Astrocyte (in vitro differentiated cells and primary cell): ENCODE measurements at regions not wholly inside any gene's neighbourhood (a gene's known extent, or its start where the extent isn't known, plus 50 kb on each side); places are given as distances from the start of the nearest gene placed in this dataset.

Experiments used
- DNase-seq: peaks from one replicate; pipeline ENCODE4 v3.0.0-alpha.2; 2010; ENCODE audit warnings: low read depth
- FAIRE-seq: peaks from 2 replicates; lab custom pipeline; 2011; peaks lifted over from hg19 to GRCh38; lab: Jason Lieb, UNC
- H2AFZ ChIP-seq: 2 replicates; pipeline ENCODE4 v1.6.0; 2012; ENCODE audit warnings: low read depth, low read length, inconsistent platforms
- H3K27ac ChIP-seq: 2 replicates; pipeline ENCODE4 v1.5.1; 2011; ENCODE audit warnings: low read depth, low read length, inconsistent platforms
- H3K27me3 ChIP-seq: 2 replicates; pipeline ENCODE4 v1.6.0; 2011; ENCODE audit warnings: low read length, inconsistent platforms; ENCODE audit not compliant: insufficient read depth
- H3K36me3 ChIP-seq: 2 replicates; pipeline ENCODE4 v1.5.1; 2011; ENCODE audit warnings: low read length, inconsistent platforms; ENCODE audit not compliant: insufficient read depth
- H3K4me1 ChIP-seq: 2 replicates; pipeline ENCODE4 v1.5.1; 2011; ENCODE audit warnings: low read length, inconsistent platforms; ENCODE audit not compliant: insufficient read depth
- H3K4me2 ChIP-seq: 2 replicates; pipeline ENCODE4 v1.6.0; 2012; ENCODE audit warnings: low read length, inconsistent platforms
- H3K4me3 ChIP-seq: 2 replicates; pipeline ENCODE4 v1.5.1; 2011; ENCODE audit warnings: low read depth, mild to moderate bottlenecking, low read length, inconsistent platforms; ENCODE audit not compliant: insufficient read depth
- H3K79me2 ChIP-seq: 2 replicates; pipeline ENCODE4 v1.6.0; 2012; ENCODE audit warnings: mild to moderate bottlenecking, low read length, inconsistent platforms; ENCODE audit not compliant: insufficient read depth
- H3K9ac ChIP-seq: 2 replicates; pipeline ENCODE4 v1.6.0; 2012; ENCODE audit warnings: mild to moderate bottlenecking, low read length, inconsistent platforms
- H3K9me3 ChIP-seq: 2 replicates; pipeline ENCODE4 v1.5.1; 2012; ENCODE audit warnings: low read depth, mild to moderate bottlenecking, low read length, inconsistent platforms; ENCODE audit not compliant: insufficient read depth
- H4K20me1 ChIP-seq: 2 replicates; pipeline ENCODE4 v1.6.0; 2012; ENCODE audit warnings: low read length, inconsistent platforms; ENCODE audit not compliant: insufficient read depth
- H3K27ac Mint-ChIP-seq: one replicate; pipeline ENCODE4 v1.8.0; 2021; ENCODE audit warnings: mild to moderate bottlenecking, mixed read lengths; ENCODE audit not compliant: unreplicated experiment
- H3K27me3 Mint-ChIP-seq: one replicate; pipeline ENCODE4 v1.8.0; 2021; ENCODE audit warnings: low read depth, mixed read lengths; ENCODE audit not compliant: unreplicated experiment
- H3K36me3 Mint-ChIP-seq: one replicate; pipeline ENCODE4 v1.8.0; 2021; ENCODE audit warnings: low read depth, mixed read lengths; ENCODE audit not compliant: unreplicated experiment
- H3K4me1 Mint-ChIP-seq: one replicate; pipeline ENCODE4 v1.8.0; 2021; ENCODE audit warnings: low read depth, mixed read lengths; ENCODE audit not compliant: unreplicated experiment
- H3K4me3 Mint-ChIP-seq: one replicate; pipeline ENCODE4 v1.8.0; 2021; ENCODE audit warnings: mild to moderate bottlenecking, moderate library complexity, mixed read lengths; ENCODE audit not compliant: unreplicated experiment
- H3K9me3 Mint-ChIP-seq: one replicate; pipeline ENCODE4 v1.8.0; 2021; ENCODE audit warnings: mild to moderate bottlenecking, mixed read lengths; ENCODE audit not compliant: unreplicated experiment
- CTCF ChIP-seq: IDR thresholded peaks from 2 replicates; pipeline ENCODE4 v1.5.1; 2011; ENCODE audit warnings: low read depth, mild to moderate bottlenecking, inconsistent platforms, low read length, moderate library complexity; ENCODE audit not compliant: insufficient read depth
- EZH2 ChIP-seq: IDR thresholded peaks from 2 replicates; pipeline ENCODE4 v1.6.1; 2012; ENCODE audit warnings: mild to moderate bottlenecking, low read length, inconsistent platforms; ENCODE audit not compliant: insufficient read depth

DNA sequence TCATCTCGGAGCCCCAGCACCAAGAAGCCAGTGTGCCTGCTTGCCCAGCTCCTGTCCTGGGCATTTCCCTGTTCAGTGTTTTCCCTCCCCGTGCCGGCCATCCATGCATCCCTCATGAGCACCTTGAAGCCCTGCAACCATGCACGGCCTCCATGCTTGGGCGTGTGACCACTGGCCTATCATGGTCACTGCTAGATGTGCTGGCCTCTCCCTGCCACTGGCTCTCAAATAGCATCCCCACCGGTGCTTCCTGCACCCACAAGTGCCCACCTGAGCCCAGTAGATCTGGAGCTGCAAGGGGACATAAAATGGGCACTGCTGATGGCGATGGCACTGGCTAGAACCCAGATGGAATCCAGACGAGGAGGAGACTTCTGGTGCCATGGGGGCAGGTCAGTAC, 126.0 kb downstream of the TUBA3C start:
- Histone ChIP-seq H3K36me3 (no peaks in the 10 kb centered on the region), H3K9me3 (peaks cover 47% of the 10 kb centered on the region), H2AFZ (no peak overlapping the region), H3K4me2 (no peak overlapping the region), H4K20me1 (no peaks in the 10 kb centered on the region), H3K9ac (no peak overlapping the region), H3K79me2 (no peaks in the 10 kb centered on the region), H3K4me3 (no peak overlapping the region), H3K4me1 (no peaks in the 10 kb centered on the region), H3K27ac (no peak overlapping the region), H3K27me3 (no peaks in the 10 kb centered on the region)
- Mint-ChIP-seq H3K36me3 (no peaks in the 10 kb centered on the region), H3K27ac (no peak overlapping the region), H3K4me3 (no peak overlapping the region), H3K4me1 (no peaks in the 10 kb centered on the region), H3K9me3 (peaks cover 25% of the 10 kb centered on the region), H3K27me3 (no peaks in the 10 kb centered on the region)
- FAIRE-seq (no peak), DNase-seq (no peak)
- no peak for TF ChIP-seq EZH2
- no peak for TF ChIP-seq CTCF

DNA sequence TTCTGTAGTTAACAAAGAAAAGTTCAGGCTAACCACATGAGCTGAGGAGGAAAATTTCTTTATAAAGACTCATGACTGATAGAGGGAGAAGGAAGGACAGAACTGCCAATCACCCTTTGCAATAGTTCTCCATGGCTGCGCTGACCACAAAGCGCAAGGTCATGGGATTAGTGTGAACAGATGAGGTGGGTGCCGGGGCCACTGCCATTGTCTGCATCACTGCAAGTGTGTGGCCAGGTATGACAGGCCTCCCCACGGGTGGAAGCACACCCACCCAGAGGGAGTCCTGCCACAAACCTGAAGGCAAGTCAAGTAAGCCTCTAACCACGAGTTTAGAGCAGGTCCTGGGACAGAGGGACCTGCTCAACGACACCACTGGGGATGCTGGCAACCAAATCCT, 128.1 kb downstream of the TUBA3C start:
- Histone ChIP-seq H3K9ac (no peak overlapping the region), H3K4me1 (no peaks in the 10 kb centered on the region), H3K27ac (no peak overlapping the region), H4K20me1 (no peaks in the 10 kb centered on the region), H3K9me3 (peaks cover 47% of the 10 kb centered on the region), H3K79me2 (no peaks in the 10 kb centered on the region), H3K27me3 (no peaks in the 10 kb centered on the region), H3K4me2 (no peak overlapping the region), H3K4me3 (no peak overlapping the region), H2AFZ (no peak overlapping the region), H3K36me3 (no peaks in the 10 kb centered on the region)
- Mint-ChIP-seq H3K9me3 (peaks cover 30% of the 10 kb centered on the region), H3K4me3 (no peak overlapping the region), H3K36me3 (no peaks in the 10 kb centered on the region), H3K4me1 (no peaks in the 10 kb centered on the region), H3K27me3 (no peaks in the 10 kb centered on the region), H3K27ac (no peak overlapping the region)
- FAIRE-seq = no peak
- TF ChIP-seq CTCF = no peak
- TF ChIP-seq EZH2 = no peak
- no peak for DNase-seq

GRCh38 chr13:19052931-19053330, 128.7 kb downstream of the TUBA3C start:
- H3K27me3 ChIP-seq = no peaks in the 10 kb centered on the region
- Mint-ChIP-seq H3K4me1 (no peaks in the 10 kb centered on the region), H3K27me3 (no peaks in the 10 kb centered on the region), H3K27ac (no peak overlapping the region), H3K4me3 (no peak overlapping the region), H3K9me3 (peaks cover 30% of the 10 kb centered on the region), H3K36me3 (no peaks in the 10 kb centered on the region)
- no peaks in the 10 kb centered on the region for H3K4me1 ChIP-seq
- H2AFZ ChIP-seq = no peak overlapping the region
- FAIRE-seq (no peak), DNase-seq (no peak)
- H3K9me3 ChIP-seq = peaks cover 44% of the 10 kb centered on the region
- no peak overlapping the region for H3K9ac ChIP-seq
- no peak overlapping the region for H3K4me3 ChIP-seq
- no peak for TF ChIP-seq CTCF
- TF ChIP-seq EZH2 = no peak
- H3K36me3 ChIP-seq = no peaks in the 10 kb centered on the region
- H3K79me2 ChIP-seq = no peaks in the 10 kb centered on the region
- no peak overlapping the region for H3K27ac ChIP-seq
- no peaks in the 10 kb centered on the region for H4K20me1 ChIP-seq
- H3K4me2 ChIP-seq = no peak overlapping the region
